ENCODE measurements at regions not wholly inside any gene's neighbourhood (a gene's known extent, or its start where the extent isn't known, plus 50 kb on each side); places are given as distances from the start of the nearest gene placed in this dataset.
"Not testable (repeated sequence)": the region's sequence is repeated elsewhere in the genome, so short reads cannot be mapped to it uniquely, and the experiment has no call there.

GRCh38 chr2:180559038-180559437, 421.4 kb upstream of the UBE2E3 start:
- DNase-seq (ENCODE audit: low spot score) (no peak), ATAC-seq (no peak)

DNA sequence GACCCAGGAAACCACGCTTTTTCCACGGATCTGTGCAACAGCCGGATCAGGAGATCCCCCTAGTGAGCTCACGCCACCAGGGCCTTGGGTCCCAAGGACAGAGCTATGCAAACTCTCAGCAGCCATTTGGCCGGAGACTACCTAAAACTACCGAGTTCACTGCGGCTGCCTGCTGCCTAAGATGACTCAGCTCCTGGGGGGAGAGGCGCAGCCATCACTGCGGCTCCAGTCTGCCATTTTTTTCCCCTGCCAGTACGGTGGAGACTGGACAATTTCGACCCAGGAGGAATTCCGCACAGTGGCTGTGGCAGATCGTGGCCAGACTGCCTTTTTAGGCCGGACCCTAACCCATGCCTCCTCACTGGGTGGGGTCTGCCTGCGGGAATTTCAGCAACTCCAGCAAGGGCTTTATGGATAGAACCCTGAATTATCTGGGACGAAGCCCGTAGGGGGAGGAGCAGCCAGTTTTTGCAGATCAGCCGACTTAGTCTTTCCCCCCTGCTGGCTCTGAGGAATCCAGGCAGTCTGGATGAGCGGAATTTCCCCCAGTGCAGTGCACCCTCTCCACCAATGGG, 424.9 kb upstream of the UBE2E3 start:
- ATAC-seq: no peak
- DNase-seq (ENCODE audit: low spot score): no peak

DNA sequence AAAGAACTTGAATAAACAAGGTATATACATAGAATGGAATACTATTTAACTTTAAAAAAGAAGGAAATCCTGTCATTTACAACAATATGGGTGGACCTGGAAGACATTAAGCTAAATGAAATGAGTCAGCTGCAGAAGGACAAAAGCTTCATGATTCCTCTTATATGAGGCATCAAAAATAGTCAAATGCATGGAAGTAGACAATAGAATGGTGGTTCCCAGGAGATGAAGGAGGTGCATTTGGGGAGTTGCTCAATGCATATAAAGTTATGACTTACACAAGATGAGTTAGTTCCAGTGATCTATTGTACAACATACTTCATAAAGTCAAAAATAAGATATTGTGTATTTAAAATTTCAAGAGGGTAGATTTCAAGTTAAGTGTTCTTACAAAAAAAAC, 426.1 kb upstream of the UBE2E3 start:
- ATAC-seq: no peak
- no peak for DNase-seq (ENCODE audit: low spot score)

DNA sequence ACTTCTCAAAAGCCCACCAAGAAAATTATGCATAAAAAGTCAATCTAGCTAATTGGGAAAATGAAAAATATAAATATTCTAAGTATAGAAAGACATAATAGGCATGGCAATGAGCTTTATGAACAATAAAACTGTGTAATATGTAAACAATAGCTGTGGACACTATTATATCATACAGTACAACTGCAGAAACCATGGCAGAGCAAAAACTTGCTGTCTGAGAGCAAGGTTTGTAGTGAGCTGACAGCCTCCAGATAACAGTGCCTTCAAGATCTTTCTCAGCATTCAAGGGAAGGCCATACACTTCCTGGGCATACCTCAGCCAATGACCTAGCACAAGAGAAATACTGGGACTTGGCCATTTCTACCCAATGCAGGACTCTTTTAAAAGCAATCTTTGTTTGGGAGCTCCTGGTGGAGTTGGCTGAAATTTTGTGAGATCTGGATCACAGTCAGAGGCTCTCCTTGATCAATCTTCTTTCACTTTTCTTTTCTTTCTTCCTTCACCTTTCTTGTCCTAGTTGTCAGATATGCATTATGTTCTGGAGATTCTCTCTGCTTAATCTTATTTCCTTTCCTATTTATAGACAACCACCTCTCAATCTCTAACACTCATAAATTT, 427.2 kb upstream of the UBE2E3 start:
- ATAC-seq: no peak
- no peak for DNase-seq (ENCODE audit: low spot score)

DNA sequence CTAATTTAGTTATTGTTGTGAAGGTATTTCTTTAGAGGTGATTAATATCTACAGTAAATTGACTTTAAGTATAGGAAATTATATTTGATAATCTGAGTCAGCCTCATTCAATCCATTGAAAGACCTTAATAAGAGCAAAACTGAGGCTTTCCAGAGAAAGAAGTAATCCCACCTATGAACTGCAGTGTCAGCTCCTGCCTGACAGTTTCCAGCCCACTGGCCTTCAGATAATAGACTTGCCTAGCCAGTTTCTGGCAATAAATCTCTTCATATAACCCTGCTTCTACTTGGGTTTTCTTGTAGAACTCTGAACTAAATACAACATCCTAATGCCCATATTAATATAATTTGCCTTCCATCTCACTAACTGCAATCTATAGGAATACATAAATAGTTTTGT, 437.9 kb upstream of the UBE2E3 start:
- ATAC-seq (no peak), DNase-seq (ENCODE audit: low spot score) (no peak)

- DNase-seq (ENCODE audit: low spot score) (no peak), ATAC-seq (no peak)
Observed at GRCh38 chr2:180540761-180541160, 439.6 kb upstream of the UBE2E3 start.

DNA sequence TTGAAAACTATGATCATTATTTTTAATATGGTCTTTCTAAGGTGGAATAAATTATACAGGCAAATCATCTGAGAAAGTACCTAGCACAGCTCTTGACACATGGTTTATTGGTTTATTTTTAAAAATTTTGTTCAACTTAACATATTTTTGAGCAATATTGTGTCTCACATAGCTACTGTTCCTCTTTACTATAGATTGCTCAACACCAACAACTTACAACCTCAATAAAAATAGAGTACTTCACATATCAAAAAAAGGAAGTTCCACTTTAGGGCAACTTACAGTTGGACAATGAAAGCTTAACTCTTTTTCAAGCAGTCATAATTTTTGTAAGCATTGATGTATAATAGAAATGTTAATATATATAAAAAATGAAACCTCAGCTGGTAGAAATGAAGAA, 440.9 kb upstream of the UBE2E3 start:
- DNase-seq (ENCODE audit: low spot score) (no peak), ATAC-seq (no peak)

GRCh38 chr2:180535289-180535688, 445.1 kb upstream of the UBE2E3 start:
- DNase-seq (ENCODE audit: low spot score): no peak

DNA sequence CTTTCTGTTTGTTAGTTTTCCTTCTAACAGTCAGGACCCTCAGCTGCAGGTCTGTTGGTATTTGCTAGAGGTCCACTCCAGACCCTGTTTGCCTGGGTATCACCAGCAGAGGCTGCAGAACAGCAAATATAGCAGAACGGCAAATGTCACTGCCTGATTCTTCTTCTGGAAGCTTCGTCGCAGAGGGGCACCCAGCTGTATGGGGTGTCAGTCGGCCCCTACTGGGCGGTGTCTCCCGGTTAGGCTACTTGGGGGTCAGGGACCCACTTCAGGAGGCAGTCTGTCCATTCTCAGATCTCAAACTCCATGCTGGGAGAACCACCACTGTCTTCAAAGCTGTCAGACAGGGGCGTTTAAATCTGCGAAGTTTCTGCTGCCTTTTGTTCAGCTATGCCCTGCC, 448.6 kb upstream of the UBE2E3 start:
- not testable (repeated sequence) for DNase-seq (ENCODE audit: low spot score); ATAC-seq

More at GRCh38 chr2:180535289-180535688, 445.1 kb upstream of the UBE2E3 start:
- peak; percentile 22 for ATAC-seq

GRCh38 chr2:180524499-180524898, 455.9 kb upstream of the UBE2E3 start:
- ATAC-seq (no peak), DNase-seq (ENCODE audit: low spot score) (no peak)

GRCh38 chr2:180523621-180524340, 456.6 kb upstream of the UBE2E3 start:
- ATAC-seq: no peak

GRCh38 chr2:180520921-180521581, 459.4 kb upstream of the UBE2E3 start:
- DNase-seq (ENCODE audit: low spot score) (no peak), ATAC-seq (no peak)

More at GRCh38 chr2:180523621-180524340, 456.6 kb upstream of the UBE2E3 start:
- no peak for DNase-seq (ENCODE audit: low spot score)

- ATAC-seq (peak; percentile 69), DNase-seq (ENCODE audit: low spot score) (no peak)
Observed at GRCh38 chr2:180520206-180520605, 460.2 kb upstream of the UBE2E3 start.

- ATAC-seq: no peak
- DNase-seq (ENCODE audit: low spot score): no peak
Observed at GRCh38 chr2:180519276-180519675, 461.1 kb upstream of the UBE2E3 start.

DNA sequence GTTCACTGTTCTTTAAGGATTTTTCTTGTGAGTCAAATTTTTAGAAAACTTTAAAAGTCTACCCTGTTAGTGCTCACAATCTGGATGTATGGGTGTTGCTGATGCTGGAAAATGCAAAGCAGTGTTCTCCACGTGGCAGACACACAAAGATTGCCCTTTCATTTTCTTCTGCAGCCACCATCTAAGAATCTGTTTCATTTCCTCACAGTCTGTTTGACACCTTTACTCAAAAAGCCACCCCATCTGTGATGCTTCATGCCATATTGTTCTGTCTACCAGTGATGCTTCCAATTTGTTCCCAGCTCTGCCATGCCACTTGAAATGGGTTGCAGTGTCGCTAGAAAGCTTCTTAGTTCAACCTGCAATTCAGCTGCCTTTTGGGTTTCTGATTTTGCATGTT, 464.2 kb upstream of the UBE2E3 start:
- no peak for ATAC-seq
- DNase-seq (ENCODE audit: low spot score): no peak

DNA sequence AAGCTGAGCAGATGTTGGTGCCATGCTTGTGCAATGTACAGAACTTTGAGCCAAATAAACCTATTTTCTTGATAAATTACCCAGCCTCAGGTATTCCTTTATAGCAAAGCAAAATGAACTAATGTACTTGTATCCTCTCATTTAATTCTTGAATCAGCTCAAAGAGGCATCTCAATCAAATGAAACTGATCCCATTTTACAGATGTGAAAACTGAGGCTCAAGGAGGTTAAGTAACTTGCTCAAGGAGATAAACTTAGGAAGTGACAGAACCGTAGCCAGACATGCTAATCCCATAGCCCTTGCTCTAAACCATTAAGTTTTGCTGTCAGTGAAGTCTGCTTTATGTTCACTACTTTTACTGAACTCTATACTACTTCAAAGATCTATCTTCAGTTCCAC, 467.0 kb upstream of the UBE2E3 start:
- DNase-seq (ENCODE audit: low spot score): no peak
- no peak for ATAC-seq

DNA sequence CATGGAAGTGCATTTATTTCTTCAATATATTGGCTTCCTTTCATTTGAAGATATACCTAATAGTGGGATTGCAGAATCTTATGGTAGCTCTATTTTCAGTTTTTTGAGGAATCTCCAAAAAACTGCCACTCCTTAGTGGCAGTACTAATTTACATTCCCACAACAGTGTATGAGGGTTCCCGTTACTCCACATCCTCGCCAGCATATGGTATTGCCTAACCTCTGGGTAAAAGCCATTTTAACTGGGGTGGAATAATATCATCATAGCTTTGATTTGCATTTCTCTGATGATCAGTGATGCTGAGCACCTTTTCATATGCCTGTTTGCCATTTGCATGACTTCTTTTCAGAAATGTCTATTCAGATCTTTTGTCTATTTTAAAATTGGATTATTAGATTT, 471.9 kb upstream of the UBE2E3 start:
- ATAC-seq (no peak), DNase-seq (ENCODE audit: low spot score) (no peak)

DNA sequence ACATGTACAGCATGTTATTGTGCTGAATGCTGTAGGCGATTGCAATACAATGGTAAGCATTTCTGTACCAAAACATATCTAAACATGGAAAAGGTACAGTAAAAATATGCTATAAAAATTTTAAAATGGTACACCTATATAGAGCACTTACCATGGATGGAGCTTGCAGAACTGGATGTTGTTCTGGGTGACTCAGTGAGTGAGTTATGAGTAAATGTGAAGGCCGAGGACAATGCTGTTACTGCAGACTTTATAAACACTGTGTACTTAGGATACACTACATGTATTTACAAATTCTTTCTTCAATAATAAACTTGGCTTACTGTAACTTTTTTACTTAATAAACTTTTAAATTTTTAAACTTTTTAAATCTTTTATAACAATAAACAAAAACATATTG, 473.4 kb upstream of the UBE2E3 start:
- ATAC-seq (no peak), DNase-seq (ENCODE audit: low spot score) (no peak)

DNA sequence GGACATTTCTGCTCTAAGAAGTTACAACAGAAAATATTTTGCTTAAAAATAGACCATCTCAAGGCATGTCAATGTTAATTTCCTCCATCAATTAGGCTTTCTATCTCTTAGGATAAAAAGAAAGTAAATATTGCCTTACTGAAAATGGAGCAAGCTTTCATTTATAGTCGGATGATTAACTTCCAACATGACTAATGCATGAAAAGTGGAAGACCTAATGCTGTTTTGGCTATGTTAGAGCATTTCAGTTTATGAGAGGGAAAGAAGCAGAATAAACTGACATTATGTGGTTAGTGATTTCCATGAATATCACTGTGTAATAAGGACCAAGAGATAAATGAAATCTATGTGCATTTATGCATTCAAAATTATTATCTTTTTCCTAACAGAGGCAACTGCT, 475.2 kb upstream of the UBE2E3 start:
- no peak for DNase-seq (ENCODE audit: low spot score)
- no peak for ATAC-seq

GRCh38 chr2:180497621-180498152, 482.7 kb upstream of the UBE2E3 start:
- DNase-seq (ENCODE audit: low spot score) (no peak), ATAC-seq (no peak)

DNA sequence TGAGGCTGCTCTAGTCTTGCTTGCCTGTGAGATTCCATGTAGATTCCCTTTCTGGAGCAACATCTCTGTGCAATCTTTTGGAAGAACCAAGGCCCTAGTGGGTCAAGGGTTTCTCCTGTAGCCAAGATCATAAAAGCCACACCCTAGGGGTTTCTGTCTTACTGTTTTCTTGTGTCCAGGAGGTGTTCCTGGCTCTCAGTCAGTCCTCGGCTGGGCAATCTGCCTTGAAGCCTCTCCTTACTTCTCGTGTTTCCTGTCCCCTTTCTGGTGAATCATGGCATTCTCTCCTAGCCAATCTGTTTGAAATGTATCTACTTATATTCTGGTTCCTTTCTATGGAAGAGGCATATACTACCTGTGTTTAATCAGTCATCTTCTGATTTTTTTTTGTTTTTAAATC, 484.8 kb upstream of the UBE2E3 start:
- ATAC-seq: no peak
- DNase-seq (ENCODE audit: low spot score): no peak

GRCh38 chr2:180494286-180494685, 486.1 kb upstream of the UBE2E3 start:
- ATAC-seq: no peak
- DNase-seq (ENCODE audit: low spot score): no peak
